ENCODE measurements at regions not wholly inside any gene's neighbourhood (a gene's known extent, or its start where the extent isn't known, plus 50 kb on each side); places are given as distances from the start of the nearest gene placed in this dataset.

DNA sequence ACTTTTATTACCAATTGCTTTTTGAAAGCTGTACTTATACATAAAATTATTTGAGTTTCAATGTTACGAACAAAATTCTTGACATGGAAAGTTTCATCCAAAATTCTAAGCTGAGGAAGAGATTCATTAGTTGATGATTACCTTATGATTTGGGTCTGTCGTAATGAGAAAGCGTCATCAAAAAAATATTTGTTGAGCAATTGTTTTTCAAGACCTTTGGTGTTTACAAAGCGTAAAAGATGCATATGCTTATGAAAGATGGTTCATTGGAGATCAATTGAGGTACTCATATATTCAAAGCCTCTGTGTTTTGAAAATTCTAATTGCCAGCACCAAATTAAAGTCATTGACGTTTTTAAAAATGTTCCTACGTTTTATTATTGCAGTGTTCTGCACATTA is 110.5 kb upstream of the DOK5 start:
- TF ChIP-seq CTCF (IDR thresholded peaks at IDR 0.05) = no peak
- no peak for TF ChIP-seq EZH2 (IDR thresholded peaks at IDR 0.05; ENCODE audit: borderline replicate concordance, insufficient read depth, low read depth, low read length, poor library complexity, severe bottlenecking)

Measured in B cell (primary cell).